ENCODE measurements at regions not wholly inside any gene's neighbourhood (a gene's known extent, or its start where the extent isn't known, plus 50 kb on each side); places are given as distances from the start of the nearest gene placed in this dataset.

GRCh38 chr14:25444381-25444780 is 394.4 kb upstream of the STXBP6 start:
- TF ChIP-seq CREB1 (IDR thresholded peaks at IDR 0.05; ENCODE audit: low read depth) (no peak), NFIC (IDR thresholded peaks at IDR 0.05) (no peak), TCF12 (IDR thresholded peaks at IDR 0.05; ENCODE audit: low read depth) (no peak), FOXM1 (IDR thresholded peaks at IDR 0.05; ENCODE audit: borderline replicate concordance, low read depth) (no peak), TEAD4 (IDR thresholded peaks at IDR 0.05) (no peak), EP300 (IDR thresholded peaks at IDR 0.05; ENCODE audit: borderline replicate concordance) (no peak), REST (IDR thresholded peaks at IDR 0.05; ENCODE audit: low read depth) (no peak), ZBTB7A (IDR thresholded peaks at IDR 0.05; ENCODE audit: low read depth) (no peak), EGR1 (IDR thresholded peaks at IDR 0.05) (no peak), RAD21 (IDR thresholded peaks at IDR 0.05; ENCODE audit: low read depth) (no peak), CEBPB (IDR thresholded peaks at IDR 0.05) (no peak), TAF1 (IDR thresholded peaks at IDR 0.05; ENCODE audit: low read depth) (no peak), USF1 (IDR thresholded peaks at IDR 0.05) (no peak), MAX (IDR thresholded peaks at IDR 0.05) (no peak), YY1 (IDR thresholded peaks at IDR 0.05; ENCODE audit: low read depth) (no peak)

- no peak for TF ChIP-seq EP300 (IDR thresholded peaks at IDR 0.05; ENCODE audit: borderline replicate concordance)
- TF ChIP-seq EGR1 (IDR thresholded peaks at IDR 0.05), result no peak
- TF ChIP-seq TCF12 (IDR thresholded peaks at IDR 0.05; ENCODE audit: low read depth), result no peak
- TF ChIP-seq MAX (IDR thresholded peaks at IDR 0.05), result no peak
- no peak for TF ChIP-seq CREB1 (IDR thresholded peaks at IDR 0.05; ENCODE audit: low read depth)
- no peak for TF ChIP-seq USF1 (IDR thresholded peaks at IDR 0.05)
Observed at GRCh38 chr14:25436906-25437305, 387.0 kb upstream of the STXBP6 start.

GRCh38 chr14:25436288-25436875 is 386.4 kb upstream of the STXBP6 start:
- TF ChIP-seq EGR1 (IDR thresholded peaks at IDR 0.05) (no peak), TAF1 (IDR thresholded peaks at IDR 0.05; ENCODE audit: low read depth) (no peak)

GRCh38 chr14:25431211-25432076 is 381.5 kb upstream of the STXBP6 start:
- no peak for TF ChIP-seq ZBTB7A (IDR thresholded peaks at IDR 0.05; ENCODE audit: low read depth)
- TF ChIP-seq RAD21 (IDR thresholded peaks at IDR 0.05; ENCODE audit: low read depth), result peak; percentile 77

GRCh38 chr14:25430808-25431207 is 380.9 kb upstream of the STXBP6 start:
- TF ChIP-seq MAX (IDR thresholded peaks at IDR 0.05) (no peak), CREB1 (IDR thresholded peaks at IDR 0.05; ENCODE audit: low read depth) (no peak), EGR1 (IDR thresholded peaks at IDR 0.05) (no peak), NFIC (IDR thresholded peaks at IDR 0.05) (no peak), CEBPB (IDR thresholded peaks at IDR 0.05) (no peak), TEAD4 (IDR thresholded peaks at IDR 0.05) (no peak), ZBTB7A (IDR thresholded peaks at IDR 0.05; ENCODE audit: low read depth) (no peak), FOXM1 (IDR thresholded peaks at IDR 0.05; ENCODE audit: borderline replicate concordance, low read depth) (no peak), REST (IDR thresholded peaks at IDR 0.05; ENCODE audit: low read depth) (no peak), RAD21 (IDR thresholded peaks at IDR 0.05; ENCODE audit: low read depth) (no peak), USF1 (IDR thresholded peaks at IDR 0.05) (no peak), TAF1 (IDR thresholded peaks at IDR 0.05; ENCODE audit: low read depth) (no peak), YY1 (IDR thresholded peaks at IDR 0.05; ENCODE audit: low read depth) (no peak)
